Left ventricle myocardium inferior (tissue), 1 donor: ENCODE measurements at regions not wholly inside any gene's neighbourhood (a gene's known extent, or its start where the extent isn't known, plus 50 kb on each side); places are given as distances from the start of the nearest gene placed in this dataset.

Experiments
- DNase-seq: peaks from one replicate; pipeline ENCODE4 v3.0.0-alpha.2; 2020
- H3K27ac ChIP-seq: fragments of 200-600 bp; replicated peaks from 2 replicates; pipeline ENCODE4 v1.8.0; 2021
- H3K27me3 ChIP-seq: fragments of 200-600 bp; 2 replicates; pipeline ENCODE4 v1.8.0; 2021; ENCODE audit warnings: low read depth
- H3K36me3 ChIP-seq: fragments of 200-600 bp; 2 replicates; pipeline ENCODE4 v1.8.0; 2021
- H3K4me1 ChIP-seq: fragments of 200-600 bp; 2 replicates; pipeline ENCODE4 v1.8.0; 2021
- H3K4me3 ChIP-seq: fragments of 200-600 bp; 2 replicates; pipeline ENCODE4 v1.8.0; 2021; ENCODE audit warnings: mild to moderate bottlenecking, moderate library complexity
- H3K9me3 ChIP-seq: fragments of 200-600 bp; replicated peaks from 2 replicates; pipeline ENCODE4 v1.8.0; 2021
- intact Hi-C: fragments of 100-400 bp; cut with micrococcal nuclease; formaldehyde crosslinking; loops from one replicate; pipeline ENCODE4 v1.11.0; 2022
- TF ChIP-seq, protein P1 (sequence below): fragments of 200-600 bp; IDR thresholded peaks from 2 replicates; pipeline ENCODE4 v1.8.0; 2021; ENCODE audit warnings: antibody characterized with exemption, mild to moderate bottlenecking, borderline replicate concordance
- donor health status: DM: no; HTN: yes; CAD: no; lungs with severe emphysema.

GRCh38 chr4:156676116-156676851 lies 295.3 kb downstream of the PDGFC start:
- no peak for DNase-seq
- Histone ChIP-seq H3K27ac (no peak overlapping the region), H3K4me3 (no peak overlapping the region), H3K36me3 (no peaks in the 10 kb centered on the region), H3K9me3 (no peaks in the 10 kb centered on the region), H3K27me3 (no peaks in the 10 kb centered on the region), H3K4me1 (no peaks in the 10 kb centered on the region)
- intact Hi-C loops, result no loop called here
- TF ChIP-seq, protein P1, sequence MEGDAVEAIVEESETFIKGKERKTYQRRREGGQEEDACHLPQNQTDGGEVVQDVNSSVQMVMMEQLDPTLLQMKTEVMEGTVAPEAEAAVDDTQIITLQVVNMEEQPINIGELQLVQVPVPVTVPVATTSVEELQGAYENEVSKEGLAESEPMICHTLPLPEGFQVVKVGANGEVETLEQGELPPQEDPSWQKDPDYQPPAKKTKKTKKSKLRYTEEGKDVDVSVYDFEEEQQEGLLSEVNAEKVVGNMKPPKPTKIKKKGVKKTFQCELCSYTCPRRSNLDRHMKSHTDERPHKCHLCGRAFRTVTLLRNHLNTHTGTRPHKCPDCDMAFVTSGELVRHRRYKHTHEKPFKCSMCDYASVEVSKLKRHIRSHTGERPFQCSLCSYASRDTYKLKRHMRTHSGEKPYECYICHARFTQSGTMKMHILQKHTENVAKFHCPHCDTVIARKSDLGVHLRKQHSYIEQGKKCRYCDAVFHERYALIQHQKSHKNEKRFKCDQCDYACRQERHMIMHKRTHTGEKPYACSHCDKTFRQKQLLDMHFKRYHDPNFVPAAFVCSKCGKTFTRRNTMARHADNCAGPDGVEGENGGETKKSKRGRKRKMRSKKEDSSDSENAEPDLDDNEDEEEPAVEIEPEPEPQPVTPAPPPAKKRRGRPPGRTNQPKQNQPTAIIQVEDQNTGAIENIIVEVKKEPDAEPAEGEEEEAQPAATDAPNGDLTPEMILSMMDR, result no peak

DNA sequence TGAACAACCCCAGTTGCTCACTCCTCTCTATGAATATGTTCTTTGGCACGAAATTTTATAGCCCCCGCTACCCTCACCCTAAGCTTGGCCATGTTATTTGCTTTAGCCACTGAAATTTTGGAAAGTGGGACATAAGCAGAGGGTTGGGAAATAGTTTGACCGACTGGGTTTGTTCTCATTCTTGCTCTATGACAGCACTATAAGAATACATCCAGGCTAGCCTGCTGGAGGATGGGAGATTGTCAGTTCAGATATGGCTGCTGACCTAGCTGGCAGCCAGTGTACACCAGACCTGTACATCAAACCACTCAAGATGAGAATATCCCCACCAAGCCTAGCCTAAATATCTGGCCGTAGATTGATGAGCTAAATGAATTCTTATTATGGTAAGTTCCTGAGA lies 298.1 kb downstream of the PDGFC start:
- H3K27ac ChIP-seq, result no peak overlapping the region
- DNase-seq, result no peak
- H3K4me3 ChIP-seq, result no peak overlapping the region
- TF ChIP-seq, protein P1, result no peak
- no peaks in the 10 kb centered on the region for H3K27me3 ChIP-seq
- no peaks in the 10 kb centered on the region for H3K9me3 ChIP-seq
- H3K36me3 ChIP-seq, result no peaks in the 10 kb centered on the region
- intact Hi-C loops, result no loop called here
- H3K4me1 ChIP-seq, result no peaks in the 10 kb centered on the region

GRCh38 chr4:156672492-156673305 lies 298.9 kb downstream of the PDGFC start:
- Histone ChIP-seq H3K27me3 (no peaks in the 10 kb centered on the region), H3K9me3 (no peaks in the 10 kb centered on the region), H3K4me3 (no peak overlapping the region), H3K4me1 (no peaks in the 10 kb centered on the region), H3K36me3 (no peaks in the 10 kb centered on the region), H3K27ac (no peak overlapping the region)
- intact Hi-C loops, result no loop called here
- TF ChIP-seq, protein P1, result no peak
- no peak for DNase-seq

- TF ChIP-seq, protein P1, result no peak
- Histone ChIP-seq H3K4me1 (no peaks in the 10 kb centered on the region), H3K9me3 (no peaks in the 10 kb centered on the region)
Observed at GRCh38 chr4:156665780-156666366, 305.7 kb downstream of the PDGFC start.

GRCh38 chr4:156663663-156664062 lies 307.9 kb downstream of the PDGFC start:
- H3K4me1 ChIP-seq, result no peaks in the 10 kb centered on the region
- H3K27me3 ChIP-seq, result no peaks in the 10 kb centered on the region
- H3K4me3 ChIP-seq, result no peak overlapping the region
- no peaks in the 10 kb centered on the region for H3K9me3 ChIP-seq
- no peak for DNase-seq
- intact Hi-C loops, result no loop called here
- no peaks in the 10 kb centered on the region for H3K36me3 ChIP-seq
- TF ChIP-seq, protein P1, result no peak
- no peak overlapping the region for H3K27ac ChIP-seq

More at GRCh38 chr4:156665780-156666366, 305.7 kb downstream of the PDGFC start:
- intact Hi-C loops, result no loop called here
- DNase-seq, result no peak
- Histone ChIP-seq H3K27ac (no peak overlapping the region), H3K36me3 (no peaks in the 10 kb centered on the region), H3K4me3 (no peak overlapping the region), H3K27me3 (no peaks in the 10 kb centered on the region)
